ENCODE measurements at regions not wholly inside any gene's neighbourhood (a gene's known extent, or its start where the extent isn't known, plus 50 kb on each side); places are given as distances from the start of the nearest gene placed in this dataset.

- no peak for DNase-seq (ENCODE audit: low spot score)
These were observed 126.2 kb downstream of the TMEM18 start for GRCh38 chr2:550860-551567.

GRCh38 chr2:545711-546650, 131.2 kb downstream of the TMEM18 start:
- no peak for DNase-seq (ENCODE audit: low spot score)

- DNase-seq (ENCODE audit: low spot score), result no peak
These were observed 132.0 kb downstream of the TMEM18 start for GRCh38 chr2:545228-545627.

- DNase-seq (ENCODE audit: low spot score), result no peak
These were observed 138.6 kb downstream of the TMEM18 start for GRCh38 chr2:538646-539045.

- DNase-seq (ENCODE audit: low spot score), result peak; percentile 22
These were observed 142.0 kb downstream of the TMEM18 start for GRCh38 chr2:535222-535621.

- no peak for DNase-seq (ENCODE audit: low spot score)
These were observed 147.4 kb downstream of the TMEM18 start for GRCh38 chr2:529852-530251.

- DNase-seq (ENCODE audit: low spot score), result peak; percentile 48
These were observed 147.8 kb downstream of the TMEM18 start for GRCh38 chr2:529424-529823.

GRCh38 chr2:527581-527980, 149.6 kb downstream of the TMEM18 start:
- no peak for DNase-seq (ENCODE audit: low spot score)

GRCh38 chr2:526918-527317, 150.3 kb downstream of the TMEM18 start:
- DNase-seq (ENCODE audit: low spot score), result no peak

- DNase-seq (ENCODE audit: low spot score), result no peak
These were observed 151.6 kb downstream of the TMEM18 start for GRCh38 chr2:525611-526010.

- no peak for DNase-seq (ENCODE audit: low spot score)
These were observed 152.2 kb downstream of the TMEM18 start for GRCh38 chr2:525021-525420.

GRCh38 chr2:524442-524841, 152.8 kb downstream of the TMEM18 start:
- peak; percentile 55 for DNase-seq (ENCODE audit: low spot score)

- no peak for DNase-seq (ENCODE audit: low spot score)
These were observed 153.4 kb downstream of the TMEM18 start for GRCh38 chr2:523698-524270.

- DNase-seq (ENCODE audit: low spot score), result no peak
These were observed 154.4 kb downstream of the TMEM18 start for GRCh38 chr2:522776-523175.

- DNase-seq (ENCODE audit: low spot score), result no peak
These were observed 155.2 kb downstream of the TMEM18 start for GRCh38 chr2:521853-522530.

GRCh38 chr2:520663-521340, 156.4 kb downstream of the TMEM18 start:
- no peak for DNase-seq (ENCODE audit: low spot score)

GRCh38 chr2:516944-517343, 160.3 kb downstream of the TMEM18 start:
- no peak for DNase-seq (ENCODE audit: low spot score)

GRCh38 chr2:516131-516530, 161.1 kb downstream of the TMEM18 start:
- no peak for DNase-seq (ENCODE audit: low spot score)

- no peak for DNase-seq (ENCODE audit: low spot score)
These were observed 161.6 kb downstream of the TMEM18 start for GRCh38 chr2:515441-516127.

- DNase-seq (ENCODE audit: low spot score), result no peak
These were observed 163.1 kb downstream of the TMEM18 start for GRCh38 chr2:513981-514706.
